Pancreas (tissue), 10 donors: ENCODE measurements at regions not wholly inside any gene's neighbourhood (a gene's known extent, or its start where the extent isn't known, plus 50 kb on each side); places are given as distances from the start of the nearest gene placed in this dataset.

Experiments
- ATAC-seq, 4 donors: fragments of 200-7000 bp; cut with Tn5 transposase; one replicate each; pipeline versions ENCODE4 v1.8.0 to v1.9.1; 2020; ENCODE audit warnings: mild to moderate bottlenecking in 4 of 4, moderate library complexity in 4 of 4
- DNase-seq, 6 donors: peaks; one replicate each; pipeline ENCODE4 v3.0.0-alpha.2; 2020
- FAIRE-seq: peaks from 2 replicates; lab custom pipeline; 2012; peaks lifted over from hg19 to GRCh38; lab: Jason Lieb, UNC
- H3K27ac ChIP-seq, 4 donors: fragments of 200-600 bp; sonication (generic); 1 replicate in 3 of 4; 2 replicates in 1 of 4; pipeline versions ENCODE4 v1.5.0 to v1.8.0; 2020
- H3K27me3 ChIP-seq, 4 donors: fragments of 200-600 bp; one replicate each; pipeline ENCODE4 v1.8.0; 2021
- H3K36me3 ChIP-seq, 3 donors: fragments of 200-600 bp; sonication (generic) in 1 of 3; one replicate each; pipeline versions ENCODE4 v1.5.0 to v1.8.0; 2020 to 2021
- H3K4me1 ChIP-seq, 3 donors: fragments of 200-600 bp; one replicate each; pipeline ENCODE4 v1.8.0; 2021
- H3K4me3 ChIP-seq, 4 donors: fragments of 200-600 bp; sonication (generic) in 2 of 4; one replicate each; pipeline versions ENCODE4 v1.5.0 to v1.8.0; 2020 to 2021
- H3K9me3 ChIP-seq, 4 donors: fragments of 200-600 bp; one replicate each; pipeline ENCODE4 v1.8.0; 2021
- CTCF ChIP-seq, 4 donors: fragments of 200-600 bp; sonication (generic) in 3 of 4; IDR thresholded peaks; one replicate each; pipeline versions ENCODE4 v1.5.0 to v1.8.0; 2021; ENCODE audit warnings: antibody characterized with exemption in 4 of 4
- WGBS, 2 donors: extraction: QIAGEN DNeasy Blood & Tissue Kit; methylation state at CpG; one replicate each; pipeline ENCODE4 v1.1.7; 2013; 5-methylcytosine and 5-hydroxymethylcytosine counted together
- intact Hi-C, 3 donors: fragments of 100-400 bp; cut with DNase I; formaldehyde crosslinking; loops; one replicate each; pipeline versions ENCODE4 v1.11.1 to v1.14.2; 2022
- donor health status: healthy with polysubstance abuse.
- donor health status: DM: no; HTN: no; CAD: no; lungs with moderate emphysema.
- donor health status: DM: no; HTN: no; CAD: no.
- donor health status: control.
- donor health status: control.
- donor health status: Bipolar disorder and iron deficiency.
- donor health status: DM: yes; HTN: yes; CAD: no.
- donor health status: DM: no; HTN: no; CAD: no.
- donor health status: DM: no; HTN: no; CAD: no.
- donor health status: DM: yes; HTN: yes; CAD: no.

- Histone ChIP-seq H3K9me3 (no peaks in the 10 kb centered on the region), H3K27me3 (no peaks in the 10 kb centered on the region), H3K36me3 (no peaks in the 10 kb centered on the region), H3K27ac (no peak overlapping the region), H3K4me1 (no peaks in the 10 kb centered on the region), H3K4me3 (no peak overlapping the region)
- intact Hi-C loops: no loop called here
- DNase-seq (no peak), ATAC-seq (no peak), FAIRE-seq (no peak)
- TF ChIP-seq CTCF (IDR thresholded peaks at IDR 0.05): no peak
- WGBS, 2 donors: 73 to 84% methylated on average over 38 of the region's 38 CpGs
These were observed 102.7 kb upstream of the MTNR1B start for GRCh38 chr11:92866679-92867282.

GRCh38 chr11:92867913-92868619 is 101.4 kb upstream of the MTNR1B start:
- no peak overlapping the region for H3K27ac ChIP-seq
- no peak for ATAC-seq
- TF ChIP-seq CTCF (IDR thresholded peaks at IDR 0.05): no peak
- H3K9me3 ChIP-seq: no peaks in the 10 kb centered on the region
- intact Hi-C loops: no loop called here
- H3K4me1 ChIP-seq: no peaks in the 10 kb centered on the region
- no peak overlapping the region for H3K4me3 ChIP-seq
- 68 to 78% methylated on average over 9 of the region's 9 CpGs for WGBS, 2 donors
- no peak for DNase-seq
- H3K36me3 ChIP-seq: no peaks in the 10 kb centered on the region
- no peak for FAIRE-seq
- H3K27me3 ChIP-seq: no peaks in the 10 kb centered on the region

- 40 to 64% methylated on average over 1 of the region's 1 CpG for WGBS, 2 donors
- Histone ChIP-seq H3K36me3 (no peaks in the 10 kb centered on the region), H3K9me3 (no peaks in the 10 kb centered on the region), H3K4me1 (no peaks in the 10 kb centered on the region), H3K27me3 (no peaks in the 10 kb centered on the region), H3K4me3 (no peak overlapping the region), H3K27ac (no peak overlapping the region)
- ATAC-seq: no peak
- intact Hi-C loops: no loop called here
- no peak for TF ChIP-seq CTCF (IDR thresholded peaks at IDR 0.05)
- DNase-seq: no peak
- no peak for FAIRE-seq
These were observed 99.7 kb upstream of the MTNR1B start for GRCh38 chr11:92869716-92870115.

DNA sequence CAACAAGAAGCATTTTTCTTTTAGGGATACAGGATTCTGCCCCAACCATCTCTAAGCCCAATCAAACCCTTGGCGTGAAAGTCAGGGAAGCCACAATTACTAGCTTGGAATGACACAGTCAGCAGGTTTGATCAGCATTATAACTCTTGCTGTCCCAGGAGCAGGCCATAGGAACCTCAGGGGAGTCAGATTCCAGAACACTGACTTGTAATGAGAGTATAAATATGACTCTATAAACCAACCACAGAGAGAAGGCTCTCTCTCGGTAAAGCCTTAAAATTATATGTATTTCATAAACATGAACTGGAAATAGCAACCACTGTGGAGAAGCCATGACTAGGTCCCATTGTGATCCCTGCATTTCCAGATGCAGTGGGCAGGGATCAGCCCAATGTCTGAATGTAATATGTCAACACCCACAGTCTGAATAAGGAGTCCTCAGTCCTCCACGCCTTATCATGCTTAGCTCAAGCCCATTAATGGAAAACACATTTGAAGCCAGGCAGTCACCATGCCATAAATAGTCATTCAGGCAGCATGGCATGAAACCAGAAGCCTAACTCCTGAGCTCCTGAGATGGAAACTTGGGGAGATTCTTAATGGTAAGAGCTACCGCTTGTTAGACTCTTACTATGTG is 99.1 kb upstream of the MTNR1B start:
- H3K36me3 ChIP-seq: no peaks in the 10 kb centered on the region
- no peaks in the 10 kb centered on the region for H3K4me1 ChIP-seq
- WGBS, 2 donors: 88 to 92% methylated on average over 4 of the region's 4 CpGs
- H3K27me3 ChIP-seq: no peaks in the 10 kb centered on the region
- H3K4me3 ChIP-seq: no peak overlapping the region
- FAIRE-seq (no peak), ATAC-seq (no peak), DNase-seq (no peak)
- H3K9me3 ChIP-seq: no peaks in the 10 kb centered on the region
- H3K27ac ChIP-seq: no peak overlapping the region
- intact Hi-C loops: no loop called here
- TF ChIP-seq CTCF (IDR thresholded peaks at IDR 0.05): no peak

DNA sequence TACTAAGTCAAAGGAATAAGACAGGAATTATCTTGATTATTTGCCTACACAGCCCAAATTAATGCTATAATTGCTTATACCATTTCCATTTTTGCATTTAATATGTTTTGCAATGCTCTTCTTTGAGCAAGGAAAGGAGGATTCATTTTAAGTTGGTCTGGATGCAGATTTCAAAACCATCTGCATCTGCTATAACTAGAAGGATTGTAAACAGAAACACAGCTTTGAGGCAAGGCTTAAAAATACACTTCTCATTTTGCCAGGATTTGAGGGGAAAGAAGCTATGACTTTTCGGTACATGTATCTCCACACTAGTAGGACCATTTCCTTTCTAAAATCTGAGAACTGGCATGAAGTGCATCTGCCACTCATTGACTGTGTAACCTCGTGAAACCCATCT is 95.9 kb upstream of the MTNR1B start:
- FAIRE-seq: no peak

More for the DNA sequence above, 95.9 kb upstream of the MTNR1B start:
- DNase-seq (no peak), ATAC-seq (no peak)
- Histone ChIP-seq H3K27ac (no peak overlapping the region), H3K27me3 (no peaks in the 10 kb centered on the region), H3K9me3 (no peaks in the 10 kb centered on the region), H3K4me1 (no peaks in the 10 kb centered on the region), H3K36me3 (no peaks in the 10 kb centered on the region), H3K4me3 (no peak overlapping the region)
- TF ChIP-seq CTCF (IDR thresholded peaks at IDR 0.05): no peak
- intact Hi-C loops: no loop called here
- 67 to 78% methylated on average over 2 of the region's 2 CpGs for WGBS, 2 donors
